ENCODE measurements at regions not wholly inside any gene's neighbourhood (a gene's known extent, or its start where the extent isn't known, plus 50 kb on each side); places are given as distances from the start of the nearest gene placed in this dataset.

DNA sequence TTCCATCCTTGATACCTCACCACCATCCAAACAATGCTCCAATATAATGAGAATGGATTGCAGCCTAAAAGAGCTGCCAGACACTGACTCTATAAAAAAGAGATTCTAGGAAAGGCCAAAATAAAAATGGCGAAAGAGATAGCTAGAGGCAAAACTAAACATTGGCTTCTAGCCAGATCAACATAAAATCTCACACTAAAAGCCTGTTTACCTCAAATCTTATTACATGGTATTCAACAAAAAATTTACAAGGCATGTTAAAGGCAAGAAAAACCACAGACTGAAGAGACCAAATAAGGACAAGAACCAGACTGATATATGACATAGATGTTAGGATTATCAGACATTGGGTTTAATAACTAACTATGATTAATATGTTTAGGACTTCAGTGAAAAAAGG lies 1127.0 kb downstream of the DNAJB9 start:
- TF ChIP-seq CTCF (IDR thresholded peaks at IDR 0.05; ENCODE audit: insufficient read depth, low read length): no peak
- TF ChIP-seq, protein P1, sequence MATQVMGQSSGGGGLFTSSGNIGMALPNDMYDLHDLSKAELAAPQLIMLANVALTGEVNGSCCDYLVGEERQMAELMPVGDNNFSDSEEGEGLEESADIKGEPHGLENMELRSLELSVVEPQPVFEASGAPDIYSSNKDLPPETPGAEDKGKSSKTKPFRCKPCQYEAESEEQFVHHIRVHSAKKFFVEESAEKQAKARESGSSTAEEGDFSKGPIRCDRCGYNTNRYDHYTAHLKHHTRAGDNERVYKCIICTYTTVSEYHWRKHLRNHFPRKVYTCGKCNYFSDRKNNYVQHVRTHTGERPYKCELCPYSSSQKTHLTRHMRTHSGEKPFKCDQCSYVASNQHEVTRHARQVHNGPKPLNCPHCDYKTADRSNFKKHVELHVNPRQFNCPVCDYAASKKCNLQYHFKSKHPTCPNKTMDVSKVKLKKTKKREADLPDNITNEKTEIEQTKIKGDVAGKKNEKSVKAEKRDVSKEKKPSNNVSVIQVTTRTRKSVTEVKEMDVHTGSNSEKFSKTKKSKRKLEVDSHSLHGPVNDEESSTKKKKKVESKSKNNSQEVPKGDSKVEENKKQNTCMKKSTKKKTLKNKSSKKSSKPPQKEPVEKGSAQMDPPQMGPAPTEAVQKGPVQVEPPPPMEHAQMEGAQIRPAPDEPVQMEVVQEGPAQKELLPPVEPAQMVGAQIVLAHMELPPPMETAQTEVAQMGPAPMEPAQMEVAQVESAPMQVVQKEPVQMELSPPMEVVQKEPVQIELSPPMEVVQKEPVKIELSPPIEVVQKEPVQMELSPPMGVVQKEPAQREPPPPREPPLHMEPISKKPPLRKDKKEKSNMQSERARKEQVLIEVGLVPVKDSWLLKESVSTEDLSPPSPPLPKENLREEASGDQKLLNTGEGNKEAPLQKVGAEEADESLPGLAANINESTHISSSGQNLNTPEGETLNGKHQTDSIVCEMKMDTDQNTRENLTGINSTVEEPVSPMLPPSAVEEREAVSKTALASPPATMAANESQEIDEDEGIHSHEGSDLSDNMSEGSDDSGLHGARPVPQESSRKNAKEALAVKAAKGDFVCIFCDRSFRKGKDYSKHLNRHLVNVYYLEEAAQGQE (IDR thresholded peaks at IDR 0.05; ENCODE audit: insufficient replicate concordance, low read depth): no peak
- no peak for TF ChIP-seq GABPA (IDR thresholded peaks at IDR 0.05; ENCODE audit: low read depth)
- TF ChIP-seq SPI1 (IDR thresholded peaks at IDR 0.05; ENCODE audit: borderline replicate concordance, low read depth): no peak

All from HL-60 (cell line).